BE2C (cell line): ENCODE measurements at regions not wholly inside any gene's neighbourhood (a gene's known extent, or its start where the extent isn't known, plus 50 kb on each side); places are given as distances from the start of the nearest gene placed in this dataset.

Experiments used
- DNase-seq: peaks from one replicate; pipeline ENCODE4 v3.0.0-alpha.2; 2020
- H3K27me3 ChIP-seq: fragments of 250-450 bp; sonication (Bioruptor Pico); 2 replicates; pipeline ENCODE4 v1.5.1; 2020; ENCODE audit warnings: mild to moderate bottlenecking
- H3K36me3 ChIP-seq: fragments of 250-450 bp; sonication (Bioruptor Pico); 2 replicates; pipeline ENCODE4 v1.5.1; 2020; ENCODE audit warnings: mild to moderate bottlenecking
- H3K4me1 ChIP-seq: fragments of 250-450 bp; sonication (Bioruptor Pico); 2 replicates; pipeline ENCODE4 v1.5.1; 2020
- H3K4me3 ChIP-seq: 2 replicates; pipeline ENCODE4 v1.5.1; 2011; ENCODE audit warnings: low read depth, low read length
- H3K9me3 ChIP-seq: fragments of 250-450 bp; sonication (Bioruptor Pico); 2 replicates; pipeline ENCODE4 v1.5.1; 2020
- TF ChIP-seq, protein P1 (sequence below): IDR thresholded peaks from 2 replicates; pipeline ENCODE4 v1.5.1; 2012; ENCODE audit warnings: mild to moderate bottlenecking, low read depth, low read length

DNA sequence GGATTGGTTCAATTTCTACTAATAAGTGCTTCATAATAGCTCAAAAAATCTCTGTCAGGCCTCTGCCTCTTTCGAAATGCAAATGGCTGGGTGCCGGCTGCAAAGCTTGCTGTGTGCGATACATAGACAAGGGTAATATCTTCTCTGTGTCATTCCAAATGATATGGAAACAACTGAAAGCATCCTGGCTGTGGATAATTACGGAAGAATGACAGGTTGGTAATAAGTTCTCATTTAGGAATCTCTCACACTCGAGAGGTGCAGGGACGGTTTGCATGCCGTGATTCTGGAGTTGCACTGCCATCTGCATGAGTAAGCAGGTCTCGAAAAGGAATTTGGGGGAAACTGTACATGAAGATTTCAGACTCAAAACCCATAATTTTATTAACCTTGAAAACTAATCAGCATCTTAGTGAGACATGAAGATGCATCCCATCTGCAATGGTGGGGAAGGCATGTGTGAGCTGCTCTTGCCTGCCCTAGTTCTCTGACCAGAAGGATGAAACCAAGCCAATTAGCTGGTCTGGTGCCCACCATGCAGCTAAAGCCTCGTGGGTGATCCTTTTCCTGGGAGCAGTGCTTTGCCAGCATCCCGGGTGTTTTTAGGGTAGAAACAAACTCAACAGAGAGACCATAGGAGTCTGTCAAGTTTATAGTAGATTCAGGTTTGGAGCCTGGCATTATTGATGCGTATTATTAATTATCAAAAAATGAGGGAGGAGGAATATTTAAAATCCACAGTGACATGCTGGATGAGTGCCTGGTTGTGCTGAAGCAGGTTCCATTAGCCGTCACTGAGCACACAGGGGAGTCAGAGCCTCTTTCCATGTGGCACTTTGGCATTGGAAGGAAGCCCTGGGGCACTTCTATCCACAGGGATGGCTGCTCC lies 503.6 kb upstream of the MGMT start:
- Histone ChIP-seq H3K4me1 (no peaks in the 10 kb centered on the region), H3K9me3 (no peaks in the 10 kb centered on the region), H3K4me3 (no peak overlapping the region), H3K36me3 (no peaks in the 10 kb centered on the region), H3K27me3 (no peaks in the 10 kb centered on the region)
- no peak for DNase-seq
- TF ChIP-seq, protein P1, sequence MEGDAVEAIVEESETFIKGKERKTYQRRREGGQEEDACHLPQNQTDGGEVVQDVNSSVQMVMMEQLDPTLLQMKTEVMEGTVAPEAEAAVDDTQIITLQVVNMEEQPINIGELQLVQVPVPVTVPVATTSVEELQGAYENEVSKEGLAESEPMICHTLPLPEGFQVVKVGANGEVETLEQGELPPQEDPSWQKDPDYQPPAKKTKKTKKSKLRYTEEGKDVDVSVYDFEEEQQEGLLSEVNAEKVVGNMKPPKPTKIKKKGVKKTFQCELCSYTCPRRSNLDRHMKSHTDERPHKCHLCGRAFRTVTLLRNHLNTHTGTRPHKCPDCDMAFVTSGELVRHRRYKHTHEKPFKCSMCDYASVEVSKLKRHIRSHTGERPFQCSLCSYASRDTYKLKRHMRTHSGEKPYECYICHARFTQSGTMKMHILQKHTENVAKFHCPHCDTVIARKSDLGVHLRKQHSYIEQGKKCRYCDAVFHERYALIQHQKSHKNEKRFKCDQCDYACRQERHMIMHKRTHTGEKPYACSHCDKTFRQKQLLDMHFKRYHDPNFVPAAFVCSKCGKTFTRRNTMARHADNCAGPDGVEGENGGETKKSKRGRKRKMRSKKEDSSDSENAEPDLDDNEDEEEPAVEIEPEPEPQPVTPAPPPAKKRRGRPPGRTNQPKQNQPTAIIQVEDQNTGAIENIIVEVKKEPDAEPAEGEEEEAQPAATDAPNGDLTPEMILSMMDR = no peak

DNA sequence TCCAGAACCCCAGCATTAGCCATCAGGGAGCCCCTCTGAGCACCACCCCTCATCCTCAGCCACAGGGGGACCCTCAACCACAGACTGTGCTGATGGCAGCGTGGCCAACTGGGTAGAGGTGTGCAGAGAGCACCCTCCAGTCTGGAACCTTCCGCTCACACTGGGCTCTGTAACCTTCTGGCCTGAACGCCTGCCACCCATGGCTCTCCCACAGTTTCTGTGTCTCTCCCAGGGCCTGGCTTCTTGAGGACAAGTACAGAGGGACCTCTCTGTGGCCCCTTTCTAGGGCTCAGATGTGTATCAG lies 503.0 kb upstream of the MGMT start:
- no peak overlapping the region for H3K4me3 ChIP-seq
- no peaks in the 10 kb centered on the region for H3K27me3 ChIP-seq
- no peaks in the 10 kb centered on the region for H3K4me1 ChIP-seq
- DNase-seq = no peak
- no peaks in the 10 kb centered on the region for H3K9me3 ChIP-seq
- no peaks in the 10 kb centered on the region for H3K36me3 ChIP-seq
- TF ChIP-seq, protein P1 = no peak

DNA sequence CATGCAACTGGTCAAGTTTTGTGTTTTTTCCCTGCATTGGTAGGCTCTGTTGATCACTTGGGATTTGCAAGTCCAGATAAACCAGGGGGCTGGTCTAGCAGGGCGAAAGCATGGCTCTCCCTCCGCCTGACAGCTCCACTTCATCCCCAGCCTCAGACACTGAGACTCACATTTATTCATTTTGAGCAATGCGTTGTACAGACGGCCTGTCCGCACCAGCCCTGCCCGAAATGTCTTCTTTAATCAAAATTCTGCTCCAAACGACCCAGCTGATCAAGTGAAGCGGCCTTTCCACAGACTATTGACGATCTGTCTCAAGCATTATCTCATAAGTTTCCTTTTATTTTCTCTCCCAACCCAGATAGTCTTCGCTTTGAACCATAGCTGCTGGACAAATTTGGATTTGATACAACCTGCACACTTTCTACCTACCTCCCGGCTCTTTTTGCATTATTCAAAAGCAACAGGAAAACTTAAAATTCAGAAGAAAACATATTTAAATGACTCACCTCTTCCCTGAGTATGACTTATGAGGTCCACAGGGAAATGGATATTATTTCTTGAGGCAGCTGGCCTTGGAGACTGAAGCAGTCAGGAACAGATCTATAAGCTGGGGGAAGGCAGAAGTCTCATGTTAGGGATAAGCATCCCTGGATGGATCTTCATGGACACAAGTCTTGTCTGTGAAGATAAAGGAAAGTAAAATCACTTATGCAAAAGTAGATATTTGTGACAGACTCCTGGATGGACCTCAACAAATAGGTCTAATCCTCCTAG lies 498.9 kb upstream of the MGMT start:
- Histone ChIP-seq H3K36me3 (no peaks in the 10 kb centered on the region), H3K27me3 (no peaks in the 10 kb centered on the region)
- TF ChIP-seq, protein P1 = no peak

DNA sequence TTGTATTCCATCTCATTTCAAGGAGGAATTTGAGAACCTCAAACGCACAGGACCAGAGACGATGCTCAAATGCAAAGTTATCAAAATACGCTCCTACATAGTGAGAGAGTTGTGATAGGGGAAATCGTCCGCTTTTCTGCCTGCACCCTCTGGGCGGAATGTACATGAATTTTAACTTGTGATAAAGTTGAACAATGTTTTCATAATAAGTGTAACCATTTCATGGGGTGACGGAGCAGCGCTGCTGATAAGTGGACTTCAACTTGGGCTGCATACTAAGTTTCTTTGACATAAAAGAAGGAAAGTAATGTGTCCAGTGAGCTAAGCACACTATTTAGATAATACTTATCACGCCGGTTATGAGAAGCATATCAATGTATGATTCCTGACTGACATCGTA lies 497.5 kb upstream of the MGMT start:
- Histone ChIP-seq H3K4me3 (no peak overlapping the region), H3K36me3 (no peaks in the 10 kb centered on the region), H3K4me1 (no peaks in the 10 kb centered on the region), H3K9me3 (no peaks in the 10 kb centered on the region), H3K27me3 (no peaks in the 10 kb centered on the region)
- TF ChIP-seq, protein P1 = no peak
- no peak for DNase-seq

More for the DNA sequence above, 498.9 kb upstream of the MGMT start:
- DNase-seq = no peak
- H3K4me3 ChIP-seq = no peak overlapping the region
- no peaks in the 10 kb centered on the region for H3K4me1 ChIP-seq
- no peaks in the 10 kb centered on the region for H3K9me3 ChIP-seq

DNA sequence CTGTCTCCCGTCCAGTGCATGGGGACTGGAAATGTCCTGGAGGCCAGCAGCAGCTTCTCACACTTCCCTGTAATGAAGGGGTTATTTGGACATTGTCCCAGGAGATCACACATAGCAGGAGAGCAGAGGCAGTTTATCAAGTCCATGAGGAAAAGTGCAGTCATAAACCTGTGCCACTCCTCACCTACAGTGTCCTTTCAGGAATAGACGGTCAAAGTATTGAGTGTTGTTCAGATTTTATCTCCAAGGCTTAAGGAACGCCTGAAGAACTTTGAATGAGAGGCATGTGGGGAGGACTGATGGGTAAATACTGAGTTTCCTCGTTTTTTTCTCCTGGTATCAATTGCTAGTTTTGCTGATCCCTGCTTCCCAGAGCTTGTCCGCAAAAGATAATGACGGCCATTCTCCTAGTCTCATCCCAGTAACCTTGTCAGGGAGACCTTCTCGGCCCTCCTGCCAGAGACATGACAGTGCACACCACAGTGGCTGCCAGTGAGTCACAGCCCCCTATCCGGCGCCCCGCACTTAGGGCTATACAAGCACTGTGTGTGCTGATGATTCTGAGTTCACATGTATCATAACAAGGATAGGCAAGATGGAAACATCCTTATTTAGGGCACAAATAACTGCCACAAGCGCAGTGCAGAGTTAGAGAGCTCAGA lies 495.5 kb upstream of the MGMT start:
- H3K9me3 ChIP-seq = no peaks in the 10 kb centered on the region
- no peak overlapping the region for H3K4me3 ChIP-seq
- H3K36me3 ChIP-seq = no peaks in the 10 kb centered on the region
- H3K27me3 ChIP-seq = no peaks in the 10 kb centered on the region
- no peak for DNase-seq
- TF ChIP-seq, protein P1 = no peak
- H3K4me1 ChIP-seq = no peaks in the 10 kb centered on the region
